Testis (tissue), 2 donors: ENCODE measurements at regions not wholly inside any gene's neighbourhood (a gene's known extent, or its start where the extent isn't known, plus 50 kb on each side); places are given as distances from the start of the nearest gene placed in this dataset.
"Not testable (repeated sequence)": the region's sequence is repeated elsewhere in the genome, so short reads cannot be mapped to it uniquely, and the experiment has no call there.

Source experiments
- DNase-seq: peaks from one replicate; pipeline ENCODE4 v3.0.0-alpha.2; 2019
- H3K27ac ChIP-seq, 2 donors: fragments of 200-600 bp; sonication (generic); one replicate each; pipeline ENCODE4 v1.5.1; 2019
- H3K27me3 ChIP-seq: fragments of 200-600 bp; sonication (generic); one replicate; pipeline ENCODE4 v1.5.1; 2019
- H3K36me3 ChIP-seq: fragments of 200-600 bp; sonication (generic); one replicate; pipeline ENCODE4 v1.5.1; 2017; ENCODE audit warnings: low read depth; ENCODE audit errors: missing control alignments
- H3K4me1 ChIP-seq: fragments of 200-600 bp; sonication (generic); one replicate; pipeline ENCODE4 v1.5.1; 2019
- H3K4me3 ChIP-seq, 2 donors: fragments of 200-600 bp; sonication (generic); one replicate each; pipeline ENCODE4 v1.5.1; 2017 to 2019
- H3K9me3 ChIP-seq: fragments of 200-600 bp; sonication (generic); one replicate; pipeline ENCODE4 v1.5.1; 2017
- CTCF ChIP-seq, 3 experiments: fragments of 450-650 bp in 2 of 3; fragments of 200-600 bp in 1 of 3; sonication (generic) in 1 of 3; IDR thresholded peaks; one replicate each; pipeline ENCODE4 v1.5.1; 2016 to 2019; ENCODE audit warnings: antibody characterized with exemption in 3 of 3, mild to moderate bottlenecking in 2 of 3, moderate library complexity in 1 of 3
- POLR2A ChIP-seq: fragments of 450-650 bp; IDR thresholded peaks from one replicate; pipeline ENCODE4 v1.6.1; 2017; ENCODE audit warnings: antibody characterized with exemption, mild to moderate bottlenecking, moderate library complexity
- WGBS, 2 donors: methylation state at CpG; one replicate each; pipeline ENCODE4 v1.1.5; 2018; 5-methylcytosine and 5-hydroxymethylcytosine counted together
- intact Hi-C: fragments of 100-400 bp; cut with DNase I; formaldehyde crosslinking; loops from one replicate; pipeline ENCODE4 v1.15.1; 2023; ENCODE audit warnings: low total_unique reads

DNA sequence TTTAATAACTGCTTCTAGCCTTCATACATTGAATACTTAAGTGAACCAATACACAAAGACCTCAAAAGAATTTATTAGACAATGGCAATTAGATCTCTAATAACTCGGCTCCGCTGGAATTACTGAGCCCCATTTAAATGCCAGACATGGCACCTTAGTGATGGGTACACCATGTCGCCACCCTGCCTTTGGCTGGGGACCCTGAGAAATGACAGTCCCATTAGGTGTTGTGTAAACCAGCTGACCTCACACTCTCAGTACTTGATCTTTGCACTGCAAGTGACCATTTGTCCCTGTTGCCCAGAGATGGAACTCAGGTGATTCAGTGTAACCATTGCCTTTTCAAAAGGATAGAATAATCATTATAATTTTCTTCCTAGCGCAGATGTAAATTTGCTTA, 144.6 kb upstream of the SMARCAD1 start:
- Histone ChIP-seq H3K36me3 (no peaks in the 10 kb centered on the region), H3K27me3 (no peaks in the 10 kb centered on the region), H3K27ac (no peak overlapping the region), H3K4me3 (no peak overlapping the region), H3K4me1 (no peaks in the 10 kb centered on the region), H3K9me3 (no peaks in the 10 kb centered on the region)
- TF ChIP-seq CTCF (IDR thresholded peaks at IDR 0.05) (no peak), POLR2A (no peak)
- intact Hi-C loops: no loop called here
- 70 to 73% methylated on average over 4 of the region's 4 CpGs for WGBS, 2 donors
- DNase-seq: no peak

- Histone ChIP-seq H3K4me1 (no peaks in the 10 kb centered on the region), H3K27me3 (no peaks in the 10 kb centered on the region), H3K36me3 (no peaks in the 10 kb centered on the region), H3K4me3 (no peak overlapping the region), H3K9me3 (no peaks in the 10 kb centered on the region), H3K27ac (no peak overlapping the region)
- no peak for DNase-seq
- TF ChIP-seq CTCF (IDR thresholded peaks at IDR 0.05) (no peak), POLR2A (no peak)
- WGBS, 2 donors: 57 to 62% methylated on average over 8 of the region's 8 CpGs
- intact Hi-C loops: no loop called here
These were observed 138.6 kb upstream of the SMARCAD1 start for GRCh38 chr4:94068753-94069719.

GRCh38 chr4:94076498-94076897, 131.2 kb upstream of the SMARCAD1 start:
- 44 to 57% methylated on average over 1 of the region's 1 CpG for whole genome bisulfite sequencing, 2 donors
- no peak for DNase-seq
- H3K9me3 ChIP-seq: no peaks in the 10 kb centered on the region

DNA sequence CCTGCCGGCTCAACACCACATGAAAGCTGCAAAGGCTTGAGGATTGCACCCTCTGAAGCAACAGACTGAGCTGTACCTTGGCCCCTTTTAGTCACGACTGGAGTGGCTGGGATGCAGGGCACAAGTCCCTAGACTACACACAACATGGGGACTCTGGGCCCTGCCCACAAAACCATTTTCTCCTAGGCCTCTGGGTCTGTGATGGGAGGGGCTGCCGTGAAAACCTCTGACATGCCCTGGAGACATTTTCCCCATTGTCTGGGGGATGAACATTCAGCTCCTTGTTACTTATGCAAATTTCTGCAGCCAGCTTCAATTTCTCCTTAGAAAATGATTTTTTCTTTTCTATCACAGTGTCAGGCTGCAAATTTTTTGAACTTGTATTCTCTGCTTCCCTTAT, 123.5 kb upstream of the SMARCAD1 start:
- TF ChIP-seq CTCF (IDR thresholded peaks at IDR 0.05) (no peak), POLR2A (no peak)
- 70 to 76% methylated on average over 3 of the region's 3 CpGs for WGBS, 2 donors
- Histone ChIP-seq H3K36me3 (no peaks in the 10 kb centered on the region), H3K9me3 (no peaks in the 10 kb centered on the region), H3K4me1 (no peaks in the 10 kb centered on the region), H3K27me3 (no peaks in the 10 kb centered on the region), H3K27ac (no peak overlapping the region), H3K4me3 (no peak overlapping the region)
- intact Hi-C loops: no loop called here
- DNase-seq: no peak

More at GRCh38 chr4:94076498-94076897, 131.2 kb upstream of the SMARCAD1 start:
- Histone ChIP-seq H3K4me3 (no peak overlapping the region), H3K36me3 (no peaks in the 10 kb centered on the region), H3K27ac (no peak overlapping the region), H3K27me3 (no peaks in the 10 kb centered on the region), H3K4me1 (no peaks in the 10 kb centered on the region)
- TF ChIP-seq POLR2A (no peak), CTCF (IDR thresholded peaks at IDR 0.05) (no peak)
- intact Hi-C loops: no loop called here

DNA sequence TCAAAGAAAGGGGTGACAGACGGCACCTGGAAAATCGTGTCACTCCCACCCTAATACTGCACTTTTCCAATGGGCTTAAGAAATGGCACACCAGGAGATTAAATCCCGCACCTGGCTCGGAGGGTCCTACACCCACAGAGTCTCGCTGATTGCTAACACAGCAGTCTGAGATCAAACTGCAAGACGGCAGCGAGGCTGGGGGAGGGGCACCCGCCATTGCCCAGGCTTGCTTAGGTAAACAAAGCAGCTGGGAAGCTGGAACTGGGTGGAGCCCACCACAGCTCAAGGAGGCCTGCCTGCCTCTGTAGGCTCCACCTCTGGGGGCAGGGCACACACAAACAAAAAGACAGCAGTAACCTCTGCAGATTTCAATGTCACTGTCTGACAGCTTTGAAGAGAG, 108.5 kb upstream of the SMARCAD1 start:
- H3K36me3 ChIP-seq, intact Hi-C loops, DNase-seq, H3K27ac ChIP-seq, H3K27me3 ChIP-seq, H3K4me3 ChIP-seq, H3K9me3 ChIP-seq, H3K4me1 ChIP-seq: not testable (repeated sequence)
- 80 to 91% methylated on average over 8 of the region's 8 CpGs for WGBS, 2 donors
